Endothelial cell of umbilical vein (primary cell): ENCODE measurements at regions not wholly inside any gene's neighbourhood (a gene's known extent, or its start where the extent isn't known, plus 50 kb on each side); places are given as distances from the start of the nearest gene placed in this dataset.

Source experiments
- CTCF ChIP-seq, 2 donors: IDR thresholded peaks; 1 replicate in 1 of 2; 2 replicates in 1 of 2; pipeline ENCODE4 v1.5.1; 2011; ENCODE audit warnings: low read length in 2 of 2, mild to moderate bottlenecking in 2 of 2, moderate library complexity in 2 of 2, control low read depth in 1 of 2, inconsistent platforms in 1 of 2, low read depth in 1 of 2; ENCODE audit not compliant: insufficient read depth in 1 of 2; ENCODE audit errors: extremely low read depth in 1 of 2
- POLR2AphosphoS5 ChIP-seq: IDR thresholded peaks from 2 replicates; pipeline ENCODE4 v1.6.1; 2012; ENCODE audit warnings: low read depth, mild to moderate bottlenecking, control low read depth, low read length, moderate library complexity; ENCODE audit not compliant: insufficient read depth

GRCh38 chr13:99663908-99664307 is 162.6 kb downstream of the TM9SF2 start:
- TF ChIP-seq CTCF (IDR thresholded peaks at IDR 0.05; ENCODE audit: extremely low read depth in 1 of 2, insufficient read depth in 1 of 2, low read depth in 1 of 2, low read length in 2 of 2) (no peak), POLR2AphosphoS5 (no peak)
